ENCODE measurements at regions not wholly inside any gene's neighbourhood (a gene's known extent, or its start where the extent isn't known, plus 50 kb on each side); places are given as distances from the start of the nearest gene placed in this dataset.

DNA sequence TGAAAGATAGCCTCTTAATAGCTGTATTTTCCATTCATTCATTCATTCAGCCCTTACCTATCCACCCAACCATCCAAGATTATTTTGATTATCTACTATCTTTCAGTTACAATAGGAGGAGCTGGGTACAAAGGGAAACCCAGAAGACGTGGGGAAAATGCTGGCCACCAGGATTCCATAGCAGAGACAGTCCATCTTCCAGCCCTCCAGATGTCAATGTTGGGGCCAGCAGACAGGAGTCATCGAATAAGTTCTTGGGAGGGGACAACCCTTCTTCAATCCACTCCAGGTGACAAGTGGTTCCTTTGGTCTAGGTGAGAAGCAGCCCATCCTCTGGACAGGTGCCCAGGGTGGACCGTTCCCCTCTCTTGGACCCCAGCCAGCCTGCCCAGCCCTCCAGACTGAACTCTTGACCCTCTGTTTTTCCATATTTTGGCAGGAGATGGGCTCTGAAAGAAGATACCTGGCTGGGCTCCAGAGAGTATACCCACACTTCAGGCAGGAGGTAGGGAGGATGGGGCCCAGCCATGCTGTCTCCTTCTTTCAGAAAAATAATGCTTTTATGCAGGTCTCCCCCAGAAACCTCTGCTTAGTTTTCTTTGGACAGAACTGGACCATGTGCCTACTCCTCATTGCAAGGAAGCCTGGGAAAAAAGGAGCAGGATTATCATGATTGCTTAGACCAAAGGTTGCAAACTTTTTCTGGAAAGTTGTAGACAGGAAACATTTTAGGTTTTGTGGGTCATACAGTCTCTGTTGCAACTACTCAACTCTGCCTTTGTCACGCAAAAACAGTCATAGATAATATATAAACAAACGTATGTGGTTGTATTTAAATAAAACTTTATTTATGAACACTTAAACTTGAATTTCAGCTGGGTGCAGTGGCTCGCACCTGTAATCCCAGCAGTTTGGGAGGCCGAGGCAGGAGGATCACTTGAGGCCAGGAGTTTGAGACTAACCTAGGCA, 95.5 kb upstream of the SMNDC1 start:
- Histone ChIP-seq H3F3A (ENCODE audit: insufficient read depth, low read length) (no peaks in the 10 kb centered on the region), H2AFZ (ENCODE audit: low read length) (no peak overlapping the region), H3K4me3 (ENCODE audit: low read depth, low read length, poor library complexity, severe bottlenecking) (no peak overlapping the region), H3K36me3 (ENCODE audit: insufficient read depth, low read length) (no peaks in the 10 kb centered on the region), H3K9me3 (ENCODE audit: low read length) (no peaks in the 10 kb centered on the region), H3K9me2 (ENCODE audit: low read depth, low read length) (no peaks in the 10 kb centered on the region), H3K4me2 (ENCODE audit: low read length) (no peak overlapping the region), H3K27me3 (ENCODE audit: insufficient read depth, low read length) (no peaks in the 10 kb centered on the region), H3K9ac (ENCODE audit: low read length) (no peak overlapping the region), H4K20me1 (ENCODE audit: insufficient read depth, low read length) (no peaks in the 10 kb centered on the region), H3K4me1 (ENCODE audit: insufficient read depth, low read length, severe bottlenecking) (peaks cover 47% of the 10 kb centered on the region), H3K79me2 (ENCODE audit: insufficient read depth, low read length) (no peaks in the 10 kb centered on the region), H3K27ac (ENCODE audit: low read depth, low read length, poor library complexity, severe bottlenecking) (no peak overlapping the region)
- no peak for TF ChIP-seq EZH2 (IDR thresholded peaks at IDR 0.05; ENCODE audit: borderline replicate concordance, low read length)
- TF ChIP-seq, protein P1, sequence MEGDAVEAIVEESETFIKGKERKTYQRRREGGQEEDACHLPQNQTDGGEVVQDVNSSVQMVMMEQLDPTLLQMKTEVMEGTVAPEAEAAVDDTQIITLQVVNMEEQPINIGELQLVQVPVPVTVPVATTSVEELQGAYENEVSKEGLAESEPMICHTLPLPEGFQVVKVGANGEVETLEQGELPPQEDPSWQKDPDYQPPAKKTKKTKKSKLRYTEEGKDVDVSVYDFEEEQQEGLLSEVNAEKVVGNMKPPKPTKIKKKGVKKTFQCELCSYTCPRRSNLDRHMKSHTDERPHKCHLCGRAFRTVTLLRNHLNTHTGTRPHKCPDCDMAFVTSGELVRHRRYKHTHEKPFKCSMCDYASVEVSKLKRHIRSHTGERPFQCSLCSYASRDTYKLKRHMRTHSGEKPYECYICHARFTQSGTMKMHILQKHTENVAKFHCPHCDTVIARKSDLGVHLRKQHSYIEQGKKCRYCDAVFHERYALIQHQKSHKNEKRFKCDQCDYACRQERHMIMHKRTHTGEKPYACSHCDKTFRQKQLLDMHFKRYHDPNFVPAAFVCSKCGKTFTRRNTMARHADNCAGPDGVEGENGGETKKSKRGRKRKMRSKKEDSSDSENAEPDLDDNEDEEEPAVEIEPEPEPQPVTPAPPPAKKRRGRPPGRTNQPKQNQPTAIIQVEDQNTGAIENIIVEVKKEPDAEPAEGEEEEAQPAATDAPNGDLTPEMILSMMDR (IDR thresholded peaks at IDR 0.05; ENCODE audit: low read length), result no peak

DNA sequence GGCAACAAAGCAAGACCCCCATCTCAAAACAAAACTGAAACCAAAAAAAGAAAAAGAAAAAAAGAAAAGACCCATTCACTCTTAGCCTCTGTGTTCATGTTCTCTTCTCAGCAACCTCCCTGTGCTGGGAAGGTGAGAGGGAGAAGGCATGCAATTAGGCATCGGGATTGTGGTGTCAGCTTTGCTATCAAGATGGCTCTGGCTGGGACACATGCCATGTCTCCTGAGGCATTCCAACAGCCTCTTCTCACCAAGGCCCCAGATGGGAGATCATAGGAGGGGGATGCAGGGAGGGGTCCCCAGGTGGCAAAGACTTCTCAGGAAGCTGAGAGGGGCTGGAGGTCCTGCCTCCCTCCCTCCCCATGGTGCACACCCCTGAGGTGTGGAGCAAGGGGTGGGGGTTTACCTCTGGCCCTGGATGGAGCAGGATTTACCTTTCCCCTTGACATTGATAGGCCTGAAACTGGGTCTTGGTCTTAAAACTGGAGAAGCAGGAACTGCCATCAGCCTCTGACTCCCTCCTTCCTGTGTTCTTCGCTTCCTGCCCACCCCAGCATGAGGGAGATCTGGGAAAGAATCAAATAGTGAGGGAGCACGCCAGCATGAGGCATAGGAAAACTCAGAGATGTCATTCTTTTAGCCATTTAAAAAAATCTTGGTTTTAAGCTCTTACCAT, 96.2 kb upstream of the DUSP5 start:
- Histone ChIP-seq H4K20me1 (ENCODE audit: insufficient read depth, low read length) (no peaks in the 10 kb centered on the region), H3K4me3 (ENCODE audit: low read depth, low read length, poor library complexity, severe bottlenecking) (no peak overlapping the region), H3K4me2 (ENCODE audit: low read length) (no peak overlapping the region), H3F3A (ENCODE audit: insufficient read depth, low read length) (no peaks in the 10 kb centered on the region), H2AFZ (ENCODE audit: low read length) (no peak overlapping the region), H3K79me2 (ENCODE audit: insufficient read depth, low read length) (no peaks in the 10 kb centered on the region), H3K36me3 (ENCODE audit: insufficient read depth, low read length) (no peaks in the 10 kb centered on the region), H3K9ac (ENCODE audit: low read length) (no peak overlapping the region), H3K4me1 (ENCODE audit: insufficient read depth, low read length, severe bottlenecking) (peaks cover 41% of the 10 kb centered on the region), H3K9me3 (ENCODE audit: low read length) (no peaks in the 10 kb centered on the region), H3K27ac (ENCODE audit: low read depth, low read length, poor library complexity, severe bottlenecking) (no peak overlapping the region), H3K9me2 (ENCODE audit: low read depth, low read length) (no peaks in the 10 kb centered on the region), H3K27me3 (ENCODE audit: insufficient read depth, low read length) (no peaks in the 10 kb centered on the region)
- no peak for TF ChIP-seq EZH2 (IDR thresholded peaks at IDR 0.05; ENCODE audit: borderline replicate concordance, low read length)
- TF ChIP-seq, protein P1 (IDR thresholded peaks at IDR 0.05; ENCODE audit: low read length), result no peak

GRCh38 chr10:110402077-110402416, 95.7 kb upstream of the DUSP5 start:
- Histone ChIP-seq H3K9me2 (ENCODE audit: low read depth, low read length) (no peaks in the 10 kb centered on the region), H3F3A (ENCODE audit: insufficient read depth, low read length) (no peaks in the 10 kb centered on the region), H3K4me1 (ENCODE audit: insufficient read depth, low read length, severe bottlenecking) (peaks cover 41% of the 10 kb centered on the region), H3K9ac (ENCODE audit: low read length) (no peak overlapping the region), H3K27me3 (ENCODE audit: insufficient read depth, low read length) (no peaks in the 10 kb centered on the region), H3K9me3 (ENCODE audit: low read length) (no peaks in the 10 kb centered on the region), H3K4me3 (ENCODE audit: low read depth, low read length, poor library complexity, severe bottlenecking) (no peak overlapping the region), H4K20me1 (ENCODE audit: insufficient read depth, low read length) (no peaks in the 10 kb centered on the region), H3K4me2 (ENCODE audit: low read length) (no peak overlapping the region), H2AFZ (ENCODE audit: low read length) (no peak overlapping the region), H3K79me2 (ENCODE audit: insufficient read depth, low read length) (no peaks in the 10 kb centered on the region), H3K27ac (ENCODE audit: low read depth, low read length, poor library complexity, severe bottlenecking) (peak overlapping the region; percentile 12), H3K36me3 (ENCODE audit: insufficient read depth, low read length) (no peaks in the 10 kb centered on the region)
- TF ChIP-seq EZH2 (IDR thresholded peaks at IDR 0.05; ENCODE audit: borderline replicate concordance, low read length), result no peak
- TF ChIP-seq, protein P1 (IDR thresholded peaks at IDR 0.05; ENCODE audit: low read length), result no peak

Measured in OCI-LY1 (cell line).